ENCODE measurements at regions not wholly inside any gene's neighbourhood (a gene's known extent, or its start where the extent isn't known, plus 50 kb on each side); places are given as distances from the start of the nearest gene placed in this dataset.

GRCh38 chr17:15108992-15109391 is 156.1 kb downstream of the PMP22 start:
- no peak for TF ChIP-seq CTCF (IDR thresholded peaks at IDR 0.05; ENCODE audit: low read depth, low read length)
- TF ChIP-seq MAX (IDR thresholded peaks at IDR 0.05; ENCODE audit: low read depth, low read length) = no peak

Data from NB4 (cell line).